Uterus (tissue), 3 donors: ENCODE measurements at regions not wholly inside any gene's neighbourhood (a gene's known extent, or its start where the extent isn't known, plus 50 kb on each side); places are given as distances from the start of the nearest gene placed in this dataset.

ENCODE experiments used
- DNase-seq, 2 donors: peaks; one replicate each; pipeline ENCODE4 v3.0.0-alpha.2; 2019 to 2020
- H3K27ac ChIP-seq, 2 donors: fragments of 200-600 bp; sonication (generic); 1 replicate in 1 of 2; 2 replicates in 1 of 2; pipeline ENCODE4 v1.5.1; 2016 to 2018
- H3K27me3 ChIP-seq, 2 donors: fragments of 200-600 bp; sonication (generic); one replicate each; pipeline ENCODE4 v1.5.1; 2018 to 2019; ENCODE audit warnings: control low read depth in 1 of 2
- H3K36me3 ChIP-seq, 2 donors: fragments of 200-600 bp; sonication (generic); one replicate each; pipeline ENCODE4 v1.5.1; 2019; ENCODE audit warnings: control low read depth in 1 of 2
- H3K4me1 ChIP-seq, 2 donors: fragments of 200-600 bp; sonication (generic); one replicate each; pipeline ENCODE4 v1.5.1; 2018 to 2019; ENCODE audit warnings: control low read depth in 1 of 2
- H3K4me3 ChIP-seq, 2 donors: fragments of 200-600 bp; sonication (generic); 1 replicate in 1 of 2; 2 replicates in 1 of 2; pipeline ENCODE4 v1.5.1; 2018 to 2019; ENCODE audit warnings: mild to moderate bottlenecking in 1 of 2
- H3K9me3 ChIP-seq, 2 donors: fragments of 200-600 bp; sonication (generic); one replicate each; pipeline ENCODE4 v1.5.1; 2019; ENCODE audit warnings: control low read depth in 1 of 2
- CTCF ChIP-seq, 4 experiments: fragments of 200-600 bp in 2 of 4; fragments of 450-650 bp in 2 of 4; sonication (generic) in 2 of 4; IDR thresholded peaks; one replicate each; pipeline ENCODE4 v1.5.1; 2016 to 2019; ENCODE audit warnings: antibody characterized with exemption in 4 of 4, mild to moderate bottlenecking in 2 of 4, moderate library complexity in 1 of 4
- POLR2A ChIP-seq, 2 donors: fragments of 450-650 bp; IDR thresholded peaks; one replicate each; pipeline ENCODE4 v1.6.1; 2016; ENCODE audit warnings: antibody characterized with exemption in 2 of 2, mild to moderate bottlenecking in 1 of 2, moderate library complexity in 1 of 2
- intact Hi-C: fragments of 100-400 bp; cut with DNase I; formaldehyde crosslinking; loops from one replicate; pipeline ENCODE4 v1.15.1; 2023; ENCODE audit warnings: low total_unique reads
- donor health status: DM: yes; HTN: yes; CAD: no.

- H3K4me3 ChIP-seq: no peak overlapping the region
- H3K27me3 ChIP-seq: no peaks in the 10 kb centered on the region
- intact Hi-C loops: no loop called here
- DNase-seq: no peak
- no peaks in the 10 kb centered on the region for H3K9me3 ChIP-seq
- no peaks in the 10 kb centered on the region for H3K4me1 ChIP-seq
- TF ChIP-seq POLR2A (IDR thresholded peaks at IDR 0.05) (no peak), CTCF (IDR thresholded peaks at IDR 0.05) (no peak)
- no peak overlapping the region for H3K27ac ChIP-seq
- H3K36me3 ChIP-seq: no peaks in the 10 kb centered on the region
Measured at GRCh38 chr5:90274216-90274615, 135.3 kb downstream of the CETN3 start.

GRCh38 chr5:90267646-90268045 lies 141.9 kb downstream of the CETN3 start:
- intact Hi-C loops: no loop called here
- Histone ChIP-seq H3K27ac (no peak overlapping the region), H3K4me3 (no peak overlapping the region), H3K4me1 (peaks cover 0 to 4% of the 10 kb centered on the region in 2 donors), H3K27me3 (no peaks in the 10 kb centered on the region), H3K36me3 (no peaks in the 10 kb centered on the region), H3K9me3 (no peaks in the 10 kb centered on the region)
- TF ChIP-seq POLR2A (IDR thresholded peaks at IDR 0.05) (no peak), CTCF (IDR thresholded peaks at IDR 0.05) (no peak)
- DNase-seq: no peak

GRCh38 chr5:90265545-90265857 lies 144.1 kb downstream of the CETN3 start:
- intact Hi-C loops: no loop called here
- no peak for TF ChIP-seq CTCF (IDR thresholded peaks at IDR 0.05)
- TF ChIP-seq POLR2A (IDR thresholded peaks at IDR 0.05): no peak

GRCh38 chr5:90264689-90265544 lies 144.6 kb downstream of the CETN3 start:
- peak; percentile 55 to 68 for DNase-seq
- Histone ChIP-seq H3K4me1 (peaks cover 0 to 4% of the 10 kb centered on the region in 2 donors), H3K27me3 (no peaks in the 10 kb centered on the region), H3K27ac (no peak overlapping the region), H3K36me3 (no peaks in the 10 kb centered on the region), H3K9me3 (no peaks in the 10 kb centered on the region), H3K4me3 (no peak overlapping the region)
- TF ChIP-seq CTCF (IDR thresholded peaks at IDR 0.05): peak; percentile 72 to 96 (median 84)
- no peak for TF ChIP-seq POLR2A (IDR thresholded peaks at IDR 0.05)
- intact Hi-C loops: no loop called here

More at GRCh38 chr5:90265545-90265857, 144.1 kb downstream of the CETN3 start:
- Histone ChIP-seq H3K4me3 (no peak overlapping the region), H3K27ac (no peak overlapping the region), H3K27me3 (no peaks in the 10 kb centered on the region), H3K9me3 (no peaks in the 10 kb centered on the region), H3K36me3 (no peaks in the 10 kb centered on the region), H3K4me1 (peaks cover 0 to 4% of the 10 kb centered on the region in 2 donors)
- no peak for DNase-seq

- Histone ChIP-seq H3K27me3 (no peaks in the 10 kb centered on the region), H3K4me1 (peaks cover 0 to 4% of the 10 kb centered on the region in 2 donors), H3K36me3 (no peaks in the 10 kb centered on the region), H3K9me3 (no peaks in the 10 kb centered on the region), H3K4me3 (no peak overlapping the region), H3K27ac (peak overlapping the region; percentile 58 to 63)
- TF ChIP-seq CTCF (IDR thresholded peaks at IDR 0.05) (no peak), POLR2A (IDR thresholded peaks at IDR 0.05) (no peak)
- intact Hi-C loops: no loop called here
- no peak for DNase-seq
Measured at GRCh38 chr5:90263102-90263820, 146.3 kb downstream of the CETN3 start.
